H1 (cell line): ENCODE measurements at regions not wholly inside any gene's neighbourhood (a gene's known extent, or its start where the extent isn't known, plus 50 kb on each side); places are given as distances from the start of the nearest gene placed in this dataset.
A peak's percentile ranks its signal among the peaks of the same experiment; 100 is the strongest.

Source experiments
- CTCF ChIA-PET: fragments of 300-600 bp; sonication (Branson Sonifier 250); formaldehyde crosslinking; loops from one replicate; lab custom pipeline; 2021; ENCODE audit not compliant: partially characterized antibody; lab: Charles Lee
- POLR2A ChIA-PET: fragments of 300-600 bp; sonication (Branson Sonifier 250); formaldehyde crosslinking; loops from one replicate; lab custom pipeline; 2021; ENCODE audit warnings: inconsistent platforms; ENCODE audit not compliant: partially characterized antibody; lab: Charles Lee
- DNase-seq, 2 experiments: peaks; one replicate each; pipeline versions ENCODE4 v3.0.0 to v3.0.0-alpha.2; 2010 to 2022; ENCODE audit warnings: low spot score in 2 of 2, low read depth in 1 of 2, mixed read lengths in 1 of 2
- FAIRE-seq: peaks from 2 replicates; lab custom pipeline; 2011; peaks lifted over from hg19 to GRCh38; lab: Jason Lieb, UNC
- H2AFZ ChIP-seq: 2 replicates; pipeline ENCODE4 v1.8.1; 2012; ENCODE audit warnings: low read length, inconsistent platforms
- H2AK5ac ChIP-seq: 2 replicates; pipeline ENCODE4 v1.6.1; 2013; ENCODE audit warnings: low read depth, low read length
- H2BK120ac ChIP-seq: replicated peaks from 2 replicates; pipeline ENCODE3; 2013; ENCODE audit warnings: low read depth, low read length, inconsistent platforms
- H2BK12ac ChIP-seq: 2 replicates; pipeline ENCODE4 v1.6.1; 2013; ENCODE audit warnings: low read depth, low read length
- H2BK15ac ChIP-seq: 2 replicates; pipeline ENCODE4 v1.6.1; 2013; ENCODE audit warnings: low read length
- H2BK20ac ChIP-seq: 2 replicates; pipeline ENCODE4 v1.6.1; 2013; ENCODE audit warnings: low read length
- H2BK5ac ChIP-seq: 2 replicates; pipeline ENCODE4 v1.6.1; 2013; ENCODE audit warnings: low read depth, low read length
- H3K14ac ChIP-seq: 2 replicates; pipeline ENCODE4 v1.6.1; 2013; ENCODE audit warnings: inconsistent platforms; ENCODE audit not compliant: insufficient read length
- H3K18ac ChIP-seq: 2 replicates; pipeline ENCODE4 v1.6.1; 2013; ENCODE audit warnings: low read length; ENCODE audit errors: extremely low read depth
- H3K23ac ChIP-seq: 2 replicates; pipeline ENCODE4 v1.6.1; 2013; ENCODE audit warnings: inconsistent platforms; ENCODE audit not compliant: insufficient read length
- H3K23me2 ChIP-seq: 2 replicates; pipeline ENCODE4 v1.6.1; 2013; ENCODE audit warnings: low read depth, low read length
- H3K27ac ChIP-seq: 2 replicates; pipeline ENCODE4 v1.6.1; 2011; ENCODE audit warnings: low read depth, low read length, inconsistent platforms
- H3K27me3 ChIP-seq, 4 experiments: replicated peaks in 1 of 4; 1 replicate in 1 of 4; 2 replicates in 3 of 4; pipeline versions ENCODE4 v1.6.1 to v1.8.1; 2011 to 2013; ENCODE audit warnings: low read length in 3 of 4, mild to moderate bottlenecking in 3 of 4, inconsistent platforms in 2 of 4, mixed read lengths in 2 of 4, moderate library complexity in 1 of 4; ENCODE audit not compliant: control insufficient read depth in 3 of 4, insufficient read depth in 3 of 4; ENCODE audit errors: extremely low read depth in 1 of 4
- H3K36me3 ChIP-seq, 4 experiments: 2 replicates each; pipeline versions ENCODE4 v1.6.1 to v1.8.1; 2011 to 2013; ENCODE audit warnings: mild to moderate bottlenecking in 4 of 4, low read length in 3 of 4, moderate library complexity in 2 of 4, control low read depth in 1 of 4, inconsistent platforms in 1 of 4; ENCODE audit not compliant: insufficient read depth in 4 of 4, control insufficient read depth in 2 of 4
- H3K4ac ChIP-seq: replicated peaks from 2 replicates; pipeline ENCODE3; 2013; ENCODE audit warnings: low read length, low read depth, mixed read lengths, inconsistent platforms; ENCODE audit not compliant: insufficient read length
- H3K4me1 ChIP-seq, 4 experiments: replicated peaks in 1 of 4; 1 replicate in 1 of 4; 2 replicates in 3 of 4; pipeline versions ENCODE4 v1.6.1 to v1.8.1; 2011 to 2013; ENCODE audit warnings: low read length in 3 of 4, inconsistent platforms in 2 of 4, mixed read lengths in 1 of 4; ENCODE audit not compliant: insufficient read depth in 4 of 4, control insufficient read depth in 3 of 4
- H3K4me2 ChIP-seq, 2 experiments: 2 replicates each; pipeline versions ENCODE4 v1.6.1 to v1.8.1; 2011 to 2013; ENCODE audit warnings: low read depth in 2 of 2, low read length in 2 of 2, control low read depth in 1 of 2, inconsistent platforms in 1 of 2, mild to moderate bottlenecking in 1 of 2; ENCODE audit not compliant: insufficient read depth in 1 of 2
- H3K4me3 ChIP-seq, 4 experiments: fragments of 200-600, 300-600 bp in 1 of 4; sonication (generic), shearing (Covaris generic), sonication (Bioruptor Twin) in 1 of 4; 2 replicates each; pipeline versions ENCODE4 v1.5.1 to v1.8.1; 2011 to 2016; ENCODE audit warnings: low read length in 4 of 4, low read depth in 3 of 4, control low read depth in 2 of 4, inconsistent platforms in 2 of 4, mild to moderate bottlenecking in 2 of 4, mixed read lengths in 1 of 4, moderate library complexity in 1 of 4; ENCODE audit not compliant: insufficient read depth in 2 of 4; ENCODE audit errors: extremely low read depth in 1 of 4
- H3K56ac ChIP-seq: replicated peaks from 2 replicates; pipeline ENCODE3; 2013; ENCODE audit warnings: low read depth, mild to moderate bottlenecking, mixed read lengths, low read length, inconsistent platforms; ENCODE audit not compliant: insufficient read length
- H3K79me1 ChIP-seq: 2 replicates; pipeline ENCODE4 v1.6.1; 2013; ENCODE audit warnings: low read depth, low read length, control low read depth
- H3K79me2 ChIP-seq, 2 experiments: 2 replicates each; pipeline versions ENCODE4 v1.6.1 to v1.8.1; 2012 to 2013; ENCODE audit warnings: low read length in 2 of 2, mild to moderate bottlenecking in 2 of 2, inconsistent platforms in 1 of 2; ENCODE audit not compliant: insufficient read depth in 2 of 2, control insufficient read depth in 1 of 2
- H3K9ac ChIP-seq, 4 experiments: replicated peaks in 1 of 4; 1 replicate in 1 of 4; 2 replicates in 3 of 4; pipeline versions ENCODE4 v1.6.1 to v1.8.1; 2011 to 2013; ENCODE audit warnings: low read depth in 3 of 4, low read length in 3 of 4, control low read depth in 2 of 4, mild to moderate bottlenecking in 2 of 4, moderate library complexity in 2 of 4, inconsistent platforms in 1 of 4; ENCODE audit errors: extremely low read depth in 1 of 4
- H3K9me3 ChIP-seq, 2 experiments: 2 replicates each; pipeline versions ENCODE4 v1.6.1 to v1.8.1; 2012 to 2013; ENCODE audit warnings: mild to moderate bottlenecking in 2 of 2, moderate library complexity in 2 of 2, control low read depth in 1 of 2, inconsistent platforms in 1 of 2, low read depth in 1 of 2, low read length in 1 of 2, mixed read lengths in 1 of 2; ENCODE audit not compliant: insufficient read depth in 2 of 2
- H4K20me1 ChIP-seq, 2 experiments: replicated peaks in 1 of 2; 2 replicates each; pipeline versions ENCODE3 to v1.8.1; 2011 to 2013; ENCODE audit warnings: inconsistent platforms in 2 of 2, low read length in 2 of 2, mild to moderate bottlenecking in 1 of 2; ENCODE audit not compliant: insufficient read depth in 2 of 2, control insufficient read depth in 1 of 2
- H4K5ac ChIP-seq: 2 replicates; pipeline ENCODE4 v1.6.1; 2013; ENCODE audit warnings: low read length, low read depth, mixed read lengths, inconsistent platforms; ENCODE audit not compliant: insufficient read length
- H4K8ac ChIP-seq: 2 replicates; pipeline ENCODE4 v1.8.0; 2013; ENCODE audit warnings: mild to moderate bottlenecking, moderate library complexity, low read length, inconsistent platforms; ENCODE audit not compliant: insufficient read depth; ENCODE audit errors: extremely low read depth
- H4K91ac ChIP-seq: replicated peaks from 2 replicates; pipeline ENCODE3; 2013; ENCODE audit warnings: low read length, mixed read lengths, inconsistent platforms; ENCODE audit not compliant: insufficient read length
- JUND ChIP-seq: IDR thresholded peaks from 2 replicates; pipeline ENCODE4 v1.6.1; 2011; ENCODE audit warnings: mild to moderate bottlenecking, improper control_type of control experiment, low read length
- RFX5 ChIP-seq: IDR thresholded peaks from 2 replicates; pipeline ENCODE4 v1.6.1; 2011; ENCODE audit warnings: low read depth, low read length, improper control_type of control experiment, borderline replicate concordance
- WGBS, 2 experiments: shearing (Covaris generic) in 1 of 2; methylation state at CpG; one replicate each; pipeline versions ENCODE4 v1.1.6 to v1.1.7; 2013 to 2015; ENCODE audit warnings: low lambda C conversion rate in 2 of 2, mixed read lengths in 2 of 2, inconsistent platforms in 1 of 2, low coverage in 1 of 2, missing lambda C conversion rate in 1 of 2; ENCODE audit not compliant: insufficient replicate concordance in 2 of 2, insufficient coverage in 1 of 2, insufficient read length in 1 of 2; ENCODE audit errors: extremely low coverage in 1 of 2, missing lambda C conversion rate in 1 of 2; 5-methylcytosine and 5-hydroxymethylcytosine counted together

- Histone ChIP-seq H2BK20ac (no peak overlapping the region), H2AFZ (peak overlapping the region; percentile 64; the same call in 1 of the 2 replicates), H3K9ac (no peak overlapping the region), H2BK12ac (no peak overlapping the region), H2AK5ac (no peak overlapping the region), H2BK120ac (no peak overlapping the region), H3K23ac (no peak overlapping the region), H4K20me1 (peaks cover 0 to 4% of the 10 kb centered on the region in 2 experiments), H3K14ac (no peak overlapping the region), H4K91ac (no peak overlapping the region), H3K27ac (no peak overlapping the region), H2BK15ac (no peak overlapping the region), H3K4ac (no peak overlapping the region), H3K56ac (no peak overlapping the region), H3K79me2 (no peaks in the 10 kb centered on the region), H3K27me3 (no peaks in the 10 kb centered on the region; a peak in 1 of 7 replicates), H3K9me3 (no peaks in the 10 kb centered on the region), H3K79me1 (no peaks in the 10 kb centered on the region), H3K4me1 (peaks cover 0 to 5% (median 3%) of the 10 kb centered on the region in 4 experiments; a peak in 3 of 7 replicates), H3K4me2 (no peak overlapping the region), H3K18ac (peak overlapping the region; percentile 24; the same call in 1 of the 2 replicates), H3K23me2 (0 out of 2 replicates have a peak, but pooled peaks cover 2% of the 10 kb centered on the region), H4K5ac (no peak overlapping the region), H4K8ac (no peak overlapping the region), H3K4me3 (no peak overlapping the region), H2BK5ac (no peak overlapping the region), H3K36me3 (no peaks in the 10 kb centered on the region)
- DNase-seq (no peak), FAIRE-seq (no peak)
- no peak for TF ChIP-seq RFX5
- no peak for TF ChIP-seq JUND
- CTCF ChIA-PET = interaction anchor here (1.2 to 1.5 kb wide), 2 partner anchors 16 to 31 kb away, joined by 3 read pairs; no protein-coding TSS in a partner anchor
- POLR2A ChIA-PET = no interaction called here
- 68% methylated on average over 13 of the region's 13 CpGs; no CpG with 5 or more reads in 1 of the 2 experiments for WGBS, 2 experiments
These were observed 379.7 kb upstream of the ZMIZ1 start for GRCh38 chr10:78688901-78689583.
